Activated T-cell treated with anti-CD3 and anti-CD28 coated beads for 48 hours (primary cell): ENCODE measurements at regions not wholly inside any gene's neighbourhood (a gene's known extent, or its start where the extent isn't known, plus 50 kb on each side); places are given as distances from the start of the nearest gene placed in this dataset.
"Not testable (repeated sequence)": the region's sequence is repeated elsewhere in the genome, so short reads cannot be mapped to it uniquely, and the experiment has no call there.

Experiments
- DNase-seq: peaks from one replicate; pipeline ENCODE4 v3.0.0-alpha.2; 2020; ENCODE audit warnings: low read depth

GRCh38 chr12:63410197-63410596 is 258.1 kb downstream of the DPY19L2 start:
- no peak for DNase-seq

- no peak for DNase-seq
These were observed 255.8 kb upstream of the AVPR1A start for GRCh38 chr12:63406781-63407180.

- no peak for DNase-seq
These were observed 253.6 kb upstream of the AVPR1A start for GRCh38 chr12:63404611-63405010.

- no peak for DNase-seq
These were observed 252.3 kb upstream of the AVPR1A start for GRCh38 chr12:63403256-63403655.

- DNase-seq = no peak
These were observed 249.7 kb upstream of the AVPR1A start for GRCh38 chr12:63400718-63401117.

GRCh38 chr12:63400318-63400717 is 249.3 kb upstream of the AVPR1A start:
- DNase-seq = no peak

- DNase-seq = no peak
These were observed 246.8 kb upstream of the AVPR1A start for GRCh38 chr12:63397807-63398206.

- DNase-seq = no peak
These were observed 245.1 kb upstream of the AVPR1A start for GRCh38 chr12:63396135-63396534.

GRCh38 chr12:63394983-63395382 is 244.0 kb upstream of the AVPR1A start:
- DNase-seq = no peak

- DNase-seq = no peak
These were observed 243.3 kb upstream of the AVPR1A start for GRCh38 chr12:63394349-63394748.

- no peak for DNase-seq
These were observed 238.2 kb upstream of the AVPR1A start for GRCh38 chr12:63389211-63389610.

GRCh38 chr12:63387771-63388170 is 236.8 kb upstream of the AVPR1A start:
- DNase-seq = no peak

GRCh38 chr12:63382930-63383329 is 231.9 kb upstream of the AVPR1A start:
- no peak for DNase-seq

- no peak for DNase-seq
These were observed 211.8 kb upstream of the AVPR1A start for GRCh38 chr12:63362791-63363190.

GRCh38 chr12:63362166-63362565 is 211.2 kb upstream of the AVPR1A start:
- DNase-seq = no peak

GRCh38 chr12:63354969-63355368 is 204.0 kb upstream of the AVPR1A start:
- no peak for DNase-seq

GRCh38 chr12:63353559-63353958 is 202.6 kb upstream of the AVPR1A start:
- no peak for DNase-seq

- DNase-seq = no peak
These were observed 200.4 kb upstream of the AVPR1A start for GRCh38 chr12:63351370-63351769.

- DNase-seq = no peak
These were observed 197.6 kb upstream of the AVPR1A start for GRCh38 chr12:63348556-63348955.

GRCh38 chr12:63337158-63337557 is 186.2 kb upstream of the AVPR1A start:
- DNase-seq = not testable (repeated sequence)

GRCh38 chr12:63326260-63326659 is 175.3 kb upstream of the AVPR1A start:
- DNase-seq = no peak

- no peak for DNase-seq
These were observed 174.8 kb upstream of the AVPR1A start for GRCh38 chr12:63325757-63326156.

GRCh38 chr12:63323942-63324341 is 172.9 kb upstream of the AVPR1A start:
- no peak for DNase-seq

GRCh38 chr12:63321373-63321772 is 170.4 kb upstream of the AVPR1A start:
- DNase-seq = no peak
